ENCODE measurements at regions not wholly inside any gene's neighbourhood (a gene's known extent, or its start where the extent isn't known, plus 50 kb on each side); places are given as distances from the start of the nearest gene placed in this dataset.

- TF ChIP-seq CTCF (IDR thresholded peaks at IDR 0.05) = no peak
- TF ChIP-seq, protein P1, sequence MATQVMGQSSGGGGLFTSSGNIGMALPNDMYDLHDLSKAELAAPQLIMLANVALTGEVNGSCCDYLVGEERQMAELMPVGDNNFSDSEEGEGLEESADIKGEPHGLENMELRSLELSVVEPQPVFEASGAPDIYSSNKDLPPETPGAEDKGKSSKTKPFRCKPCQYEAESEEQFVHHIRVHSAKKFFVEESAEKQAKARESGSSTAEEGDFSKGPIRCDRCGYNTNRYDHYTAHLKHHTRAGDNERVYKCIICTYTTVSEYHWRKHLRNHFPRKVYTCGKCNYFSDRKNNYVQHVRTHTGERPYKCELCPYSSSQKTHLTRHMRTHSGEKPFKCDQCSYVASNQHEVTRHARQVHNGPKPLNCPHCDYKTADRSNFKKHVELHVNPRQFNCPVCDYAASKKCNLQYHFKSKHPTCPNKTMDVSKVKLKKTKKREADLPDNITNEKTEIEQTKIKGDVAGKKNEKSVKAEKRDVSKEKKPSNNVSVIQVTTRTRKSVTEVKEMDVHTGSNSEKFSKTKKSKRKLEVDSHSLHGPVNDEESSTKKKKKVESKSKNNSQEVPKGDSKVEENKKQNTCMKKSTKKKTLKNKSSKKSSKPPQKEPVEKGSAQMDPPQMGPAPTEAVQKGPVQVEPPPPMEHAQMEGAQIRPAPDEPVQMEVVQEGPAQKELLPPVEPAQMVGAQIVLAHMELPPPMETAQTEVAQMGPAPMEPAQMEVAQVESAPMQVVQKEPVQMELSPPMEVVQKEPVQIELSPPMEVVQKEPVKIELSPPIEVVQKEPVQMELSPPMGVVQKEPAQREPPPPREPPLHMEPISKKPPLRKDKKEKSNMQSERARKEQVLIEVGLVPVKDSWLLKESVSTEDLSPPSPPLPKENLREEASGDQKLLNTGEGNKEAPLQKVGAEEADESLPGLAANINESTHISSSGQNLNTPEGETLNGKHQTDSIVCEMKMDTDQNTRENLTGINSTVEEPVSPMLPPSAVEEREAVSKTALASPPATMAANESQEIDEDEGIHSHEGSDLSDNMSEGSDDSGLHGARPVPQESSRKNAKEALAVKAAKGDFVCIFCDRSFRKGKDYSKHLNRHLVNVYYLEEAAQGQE (IDR thresholded peaks at IDR 0.05; ENCODE audit: insufficient read depth in 1 of 2, low read depth in 2 of 2, low read length in 1 of 2) = no peak
- no peak for TF ChIP-seq TCF7L2 (IDR thresholded peaks at IDR 0.05; ENCODE audit: low read depth, low read length)
- no peak for TF ChIP-seq POLR2AphosphoS5 (IDR thresholded peaks at IDR 0.05; ENCODE audit: low read depth, low read length)
- TF ChIP-seq SIN3A (IDR thresholded peaks at IDR 0.05; ENCODE audit: borderline replicate concordance, insufficient read depth, low read depth, low read length) = no peak
Measured at GRCh38 chr1:31487721-31488293, 74.8 kb downstream of the SERINC2 start.

Measured in Panc1 (cell line).